HG03439 (cell line): ENCODE measurements at regions not wholly inside any gene's neighbourhood (a gene's known extent, or its start where the extent isn't known, plus 50 kb on each side); places are given as distances from the start of the nearest gene placed in this dataset.
"Not testable (repeated sequence)": the region's sequence is repeated elsewhere in the genome, so short reads cannot be mapped to it uniquely, and the experiment has no call there.

ENCODE experiments used
- ATAC-seq: cut with Tn5 transposase; IDR thresholded peaks from one replicate; pipeline ENCODE4 v1.9.1; 2021; ENCODE audit warnings: mild to moderate bottlenecking, moderate library complexity; ENCODE audit not compliant: unreplicated experiment

GRCh38 chr15:30470601-30471365 is 56.7 kb upstream of the GOLGA8R start:
- peak; percentile 81 for ATAC-seq

- not testable (repeated sequence) for ATAC-seq
Measured at GRCh38 chr15:30471366-30471749, 57.3 kb upstream of the GOLGA8R start.

- ATAC-seq, result not testable (repeated sequence)
Measured at GRCh38 chr15:30471817-30472551, 57.9 kb upstream of the GOLGA8R start.

GRCh38 chr15:30484887-30485286 is 67.0 kb upstream of the GOLGA8Q start:
- ATAC-seq, result not testable (repeated sequence)

GRCh38 chr15:30489237-30489636 is 62.6 kb upstream of the GOLGA8Q start:
- not testable (repeated sequence) for ATAC-seq

GRCh38 chr15:30490334-30490733 is 61.5 kb upstream of the GOLGA8Q start:
- ATAC-seq, result not testable (repeated sequence)

- not testable (repeated sequence) for ATAC-seq
Measured at GRCh38 chr15:30493947-30494346, 57.9 kb upstream of the GOLGA8Q start.

GRCh38 chr15:30497275-30497674 is 54.6 kb upstream of the GOLGA8Q start:
- ATAC-seq, result not testable (repeated sequence)

- ATAC-seq, result not testable (repeated sequence)
Measured at GRCh38 chr15:30499233-30499632, 52.6 kb upstream of the GOLGA8Q start.

GRCh38 chr15:30500511-30500910 is 51.3 kb upstream of the GOLGA8Q start:
- ATAC-seq, result not testable (repeated sequence)
